T-cell (primary cell): ENCODE measurements at regions not wholly inside any gene's neighbourhood (a gene's known extent, or its start where the extent isn't known, plus 50 kb on each side); places are given as distances from the start of the nearest gene placed in this dataset.

Experiments
- ATAC-seq, 4 experiments: fragments of 200-7000 bp in 3 of 4; fragments of 150-1000 bp in 1 of 4; cut with Tn5 transposase; replicated peaks in 1 of 4; 1 replicate in 3 of 4; 2 replicates in 1 of 4; pipeline ENCODE4 v1.10.0; 2021; ENCODE audit warnings: moderate library complexity in 3 of 4, mild to moderate bottlenecking in 2 of 4, moderate number of reproducible peaks in 1 of 4
- CTCF ChIA-PET, 2 donors: fragments of 300-600 bp; sonication (Branson Sonifier 250); formaldehyde crosslinking; loops; one replicate each; lab custom pipeline; 2022; ENCODE audit warnings: antibody characterized with exemption in 2 of 2; lab: Charles Lee
- POLR2A ChIA-PET, 2 donors: fragments of 300-600 bp; sonication (Branson Sonifier 250); formaldehyde crosslinking; loops; one replicate each; lab custom pipeline; 2022; ENCODE audit warnings: antibody characterized with exemption in 2 of 2; lab: Charles Lee
- DNase-seq, 35 experiments: peaks; one replicate each; pipeline versions ENCODE4 v3.0.0 to v3.0.0-alpha.2; 2013 to 2023
- H3K27ac ChIP-seq: one replicate; pipeline ENCODE4 v1.5.1; 2013; ENCODE audit warnings: low read length
- H3K27me3 ChIP-seq, 2 experiments: replicated peaks in 1 of 2; 1 replicate in 1 of 2; 2 replicates in 1 of 2; pipeline versions ENCODE4 v1.6.1 to v1.7.0; 2013; ENCODE audit warnings: low read length in 1 of 2, mixed read lengths in 1 of 2; ENCODE audit not compliant: control insufficient read depth in 2 of 2, insufficient read depth in 2 of 2; ENCODE audit errors: extremely low read depth in 1 of 2
- H3K36me3 ChIP-seq, 2 donors: 1 replicate in 1 of 2; 2 replicates in 1 of 2; pipeline versions ENCODE4 v1.6.1 to v1.7.0; 2013; ENCODE audit warnings: low read length in 1 of 2; ENCODE audit not compliant: control insufficient read depth in 2 of 2, insufficient read depth in 1 of 2; ENCODE audit errors: extremely low read depth in 1 of 2
- H3K4me1 ChIP-seq, 2 experiments: 1 replicate in 1 of 2; 2 replicates in 1 of 2; pipeline versions ENCODE4 v1.6.1 to v1.7.0; 2013; ENCODE audit warnings: low read length in 2 of 2, mixed read lengths in 1 of 2; ENCODE audit not compliant: insufficient read depth in 2 of 2, control insufficient read depth in 1 of 2; ENCODE audit errors: extremely low read depth in 1 of 2
- H3K4me3 ChIP-seq, 2 donors: 1 replicate in 1 of 2; 2 replicates in 1 of 2; pipeline versions ENCODE4 v1.5.1 to v1.7.0; 2013; ENCODE audit warnings: mild to moderate bottlenecking in 2 of 2, low read length in 1 of 2, moderate library complexity in 1 of 2; ENCODE audit not compliant: control insufficient read depth in 1 of 2; ENCODE audit errors: extremely low read depth in 1 of 2
- H3K9me3 ChIP-seq: 2 replicates; pipeline ENCODE4 v1.7.0; 2013
- H3K27ac Mint-ChIP-seq, 2 donors: one replicate each; pipeline ENCODE4 v1.8.0; 2020 to 2021; ENCODE audit warnings: mild to moderate bottlenecking in 2 of 2, mixed read lengths in 2 of 2
- H3K27me3 Mint-ChIP-seq, 2 donors: one replicate each; pipeline ENCODE4 v1.8.0; 2021 to 2022; ENCODE audit warnings: mixed read lengths in 2 of 2
- H3K36me3 Mint-ChIP-seq: one replicate; pipeline ENCODE4 v1.8.0; 2021; ENCODE audit warnings: mixed read lengths
- H3K4me1 Mint-ChIP-seq, 3 donors: one replicate each; pipeline ENCODE4 v1.8.0; 2020 to 2022; ENCODE audit warnings: mixed read lengths in 3 of 3, mild to moderate bottlenecking in 1 of 3
- H3K4me3 Mint-ChIP-seq, 3 donors: one replicate each; pipeline ENCODE4 v1.8.0; 2020 to 2022; ENCODE audit warnings: mild to moderate bottlenecking in 3 of 3, mixed read lengths in 3 of 3, moderate library complexity in 3 of 3
- H3K9me3 Mint-ChIP-seq, 3 donors: one replicate each; pipeline ENCODE4 v1.8.0; 2020 to 2022; ENCODE audit warnings: mixed read lengths in 3 of 3
- WGBS: methylation state at CpG from one replicate; pipeline ENCODE4 v1.1.5; 2013; ENCODE audit warnings: missing lambda C conversion rate; ENCODE audit not compliant: insufficient coverage; 5-methylcytosine and 5-hydroxymethylcytosine counted together

- no peaks in the 10 kb centered on the region for H3K9me3 Mint-ChIP-seq
- no peak for ATAC-seq
These were observed 512.5 kb downstream of the REEP3 start for GRCh38 chr10:64033711-64034110.

GRCh38 chr10:64036321-64036930, 515.2 kb downstream of the REEP3 start:
- ATAC-seq = no peak
- POLR2A ChIA-PET = no interaction called here

More at GRCh38 chr10:64033711-64034110, 512.5 kb downstream of the REEP3 start:
- no peaks in the 10 kb centered on the region for H3K4me1 ChIP-seq
- WGBS = 83% methylated on average over 1 of the region's 3 CpGs
- DNase-seq = no peak
- no peaks in the 10 kb centered on the region for H3K36me3 Mint-ChIP-seq
- H3K27ac Mint-ChIP-seq = no peak overlapping the region
- no peaks in the 10 kb centered on the region for H3K4me1 Mint-ChIP-seq
- no peaks in the 10 kb centered on the region for H3K36me3 ChIP-seq
- no peaks in the 10 kb centered on the region for H3K9me3 ChIP-seq
- peaks cover 14 to 22% of the 10 kb centered on the region in 2 donors for H3K27me3 Mint-ChIP-seq
- H3K27ac ChIP-seq = no peak overlapping the region
- no peak overlapping the region for H3K4me3 Mint-ChIP-seq
- POLR2A ChIA-PET = interaction anchor here in 1 of 2 donors (0.6 kb wide), 1 partner anchor 1836 kb away, joined by 3 read pairs; no protein-coding TSS in a partner anchor
- no peak overlapping the region for H3K4me3 ChIP-seq
- peaks cover 0 to 11% of the 10 kb centered on the region in 2 experiments for H3K27me3 ChIP-seq
- CTCF ChIA-PET = interaction anchor here in 1 of 2 donors (0.6 to 1.4 kb wide), 6 partner anchors 8 to 1458 kb away, joined by 3 to 8 read pairs (median 4); no protein-coding TSS in a partner anchor

DNA sequence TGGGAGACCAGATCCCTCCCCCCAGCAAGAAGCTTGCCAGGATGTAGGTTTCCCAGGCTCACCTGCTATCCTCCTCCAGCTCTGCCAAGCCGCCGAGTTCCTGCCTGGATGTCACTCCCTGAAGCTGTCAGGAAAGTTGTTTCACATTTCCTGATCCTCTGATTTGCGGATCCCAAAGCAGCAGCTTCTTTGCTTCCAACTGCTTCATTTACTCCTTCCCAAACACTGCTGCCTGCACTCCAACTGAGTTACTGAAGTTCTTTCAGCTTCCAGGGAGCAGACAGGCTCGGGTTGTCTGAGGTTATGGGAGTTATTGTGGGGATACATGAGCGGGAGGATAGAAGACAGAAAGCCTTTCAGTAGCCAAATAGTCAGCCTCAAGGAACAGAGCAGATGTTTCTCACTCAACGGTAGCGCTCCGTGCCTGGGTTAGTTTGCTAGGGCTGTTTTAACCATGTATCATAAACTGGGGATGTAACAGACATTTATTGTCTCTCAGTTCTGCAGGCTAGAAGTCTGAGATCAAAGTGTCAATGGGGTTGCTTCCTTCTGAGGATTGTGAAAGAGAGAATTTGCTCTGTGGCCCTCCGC, 516.0 kb downstream of the REEP3 start:
- peaks cover 0 to 11% of the 10 kb centered on the region in 2 experiments for H3K4me1 ChIP-seq
- WGBS = 91% methylated on average over 6 of the region's 9 CpGs
- H3K4me3 Mint-ChIP-seq = no peak overlapping the region
- no peaks in the 10 kb centered on the region for H3K36me3 ChIP-seq
- no peak overlapping the region for H3K4me3 ChIP-seq
- H3K36me3 Mint-ChIP-seq = no peaks in the 10 kb centered on the region
- no peak overlapping the region for H3K27ac ChIP-seq
- H3K9me3 ChIP-seq = no peaks in the 10 kb centered on the region
- no peaks in the 10 kb centered on the region for H3K9me3 Mint-ChIP-seq
- peaks cover 5% of the 10 kb centered on the region in 3 donors for H3K4me1 Mint-ChIP-seq
- ChIA-PET CTCF (no interaction called here), POLR2A (interaction anchor here in 1 of 2 donors (0.7 kb wide), 1 partner anchor 227 kb away, joined by 4 read pairs; no protein-coding TSS in a partner anchor)
- DNase-seq (no peak), ATAC-seq (no peak)
- H3K27me3 Mint-ChIP-seq = peaks cover 19 to 26% of the 10 kb centered on the region in 2 donors
- H3K27ac Mint-ChIP-seq = no peak overlapping the region
- peaks cover 0 to 15% of the 10 kb centered on the region in 2 experiments for H3K27me3 ChIP-seq

More at GRCh38 chr10:64036321-64036930, 515.2 kb downstream of the REEP3 start:
- Histone ChIP-seq H3K27me3 (peaks cover 0 to 14% of the 10 kb centered on the region in 2 experiments), H3K4me1 (peaks cover 0 to 6% of the 10 kb centered on the region in 2 experiments), H3K9me3 (no peaks in the 10 kb centered on the region), H3K36me3 (no peaks in the 10 kb centered on the region), H3K27ac (no peak overlapping the region), H3K4me3 (no peak overlapping the region)
- DNase-seq = no peak
- H3K36me3 Mint-ChIP-seq = no peaks in the 10 kb centered on the region
- peaks cover 5% of the 10 kb centered on the region in 3 donors for H3K4me1 Mint-ChIP-seq
- no peaks in the 10 kb centered on the region for H3K9me3 Mint-ChIP-seq
- 72% methylated on average over 9 of the region's 10 CpGs for WGBS
- H3K27me3 Mint-ChIP-seq = peaks cover 19 to 26% of the 10 kb centered on the region in 2 donors
- H3K4me3 Mint-ChIP-seq = no peak overlapping the region
- CTCF ChIA-PET = interaction anchor here in 1 of 2 donors (0.6 kb wide), 1 partner anchor 21 kb away, joined by 3 read pairs; no protein-coding TSS in a partner anchor
- H3K27ac Mint-ChIP-seq = no peak overlapping the region

- ATAC-seq (no peak), DNase-seq (no peak)
- H3K36me3 Mint-ChIP-seq = no peaks in the 10 kb centered on the region
- Histone ChIP-seq H3K27ac (no peak overlapping the region), H3K9me3 (no peaks in the 10 kb centered on the region), H3K27me3 (peaks cover 0 to 15% of the 10 kb centered on the region in 2 experiments), H3K36me3 (no peaks in the 10 kb centered on the region), H3K4me3 (no peak overlapping the region), H3K4me1 (peaks cover 0 to 11% of the 10 kb centered on the region in 2 experiments)
- no peaks in the 10 kb centered on the region for H3K9me3 Mint-ChIP-seq
- POLR2A ChIA-PET = interaction anchor here in 1 of 2 donors (0.7 kb wide), 1 partner anchor 226 kb away, joined by 4 read pairs; no protein-coding TSS in a partner anchor
- 83% methylated on average over 6 of the region's 6 CpGs for WGBS
- peaks cover 19 to 26% of the 10 kb centered on the region in 2 donors for H3K27me3 Mint-ChIP-seq
- peaks cover 5 to 7% (median 5%) of the 10 kb centered on the region in 3 donors for H3K4me1 Mint-ChIP-seq
- CTCF ChIA-PET = interaction anchor here in 1 of 2 donors (0.6 kb wide), 1 partner anchor 10 kb away, joined by 3 read pairs; no protein-coding TSS in a partner anchor
- no peak overlapping the region for H3K4me3 Mint-ChIP-seq
- H3K27ac Mint-ChIP-seq = no peak overlapping the region
These were observed 516.9 kb downstream of the REEP3 start for GRCh38 chr10:64038107-64038506.

DNA sequence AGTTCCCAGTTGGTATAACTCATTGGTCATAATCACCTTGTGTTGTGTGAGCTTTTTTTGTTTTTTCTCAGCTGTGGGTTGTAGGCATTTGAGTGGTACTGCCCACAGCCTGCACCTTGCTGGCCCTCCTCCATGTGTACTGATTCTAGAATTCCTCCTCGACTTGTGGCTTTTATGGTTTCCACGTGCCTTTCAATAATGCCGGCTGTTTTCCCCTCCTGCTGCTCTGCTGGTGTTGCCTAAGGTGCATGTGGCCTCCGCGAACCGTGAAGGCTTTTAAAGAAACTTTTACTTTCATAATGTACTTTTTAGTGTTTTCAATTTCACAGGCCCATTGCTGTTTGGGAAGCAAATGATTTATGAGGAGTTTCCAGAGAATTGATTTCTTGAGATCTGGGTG, 518.0 kb downstream of the REEP3 start:
- H3K36me3 ChIP-seq = no peaks in the 10 kb centered on the region
- POLR2A ChIA-PET = no interaction called here
- DNase-seq (no peak), ATAC-seq (no peak)
- H3K27ac Mint-ChIP-seq = no peak overlapping the region
- no peak overlapping the region for H3K4me3 Mint-ChIP-seq
- CTCF ChIA-PET = no interaction called here
- peaks cover 19 to 26% of the 10 kb centered on the region in 2 donors for H3K27me3 Mint-ChIP-seq
- H3K9me3 Mint-ChIP-seq = no peaks in the 10 kb centered on the region
- peaks cover 0 to 11% of the 10 kb centered on the region in 2 experiments for H3K4me1 ChIP-seq
- H3K27me3 ChIP-seq = peaks cover 0 to 15% of the 10 kb centered on the region in 2 experiments
- peaks cover 5 to 7% (median 5%) of the 10 kb centered on the region in 3 donors for H3K4me1 Mint-ChIP-seq
- 7% methylated on average over 3 of the region's 6 CpGs for WGBS
- no peak overlapping the region for H3K27ac ChIP-seq
- H3K36me3 Mint-ChIP-seq = no peaks in the 10 kb centered on the region
- H3K9me3 ChIP-seq = no peaks in the 10 kb centered on the region
- no peak overlapping the region for H3K4me3 ChIP-seq

DNA sequence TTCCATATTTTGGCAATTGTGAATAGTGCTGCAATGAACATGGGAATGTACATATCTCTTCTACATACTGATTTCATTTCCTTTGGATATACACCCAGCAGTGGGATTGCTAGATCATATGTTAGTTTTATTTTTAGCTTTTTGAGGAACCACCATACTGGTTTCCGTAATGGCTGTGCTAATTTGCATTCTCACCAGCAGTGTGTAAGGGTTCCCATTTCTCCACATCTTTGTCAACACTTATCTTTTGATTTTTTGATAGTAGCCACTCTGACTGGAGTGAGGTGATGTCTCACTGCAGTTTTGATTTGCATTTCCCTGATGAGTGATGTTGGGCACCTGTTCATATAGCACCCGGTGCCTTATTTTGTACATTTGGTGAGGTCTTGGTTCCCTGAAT, 519.6 kb downstream of the REEP3 start:
- peaks cover 0 to 12% of the 10 kb centered on the region in 2 experiments for H3K27me3 ChIP-seq
- DNase-seq = no peak
- H3K9me3 ChIP-seq = no peaks in the 10 kb centered on the region
- POLR2A ChIA-PET = no interaction called here
- H3K4me3 ChIP-seq = no peak overlapping the region
- H3K27ac Mint-ChIP-seq = no peak overlapping the region
- H3K36me3 Mint-ChIP-seq = no peaks in the 10 kb centered on the region
- ATAC-seq = peak in 3 of 4 experiments; percentile 5 to 16 (median 7)
- H3K4me1 Mint-ChIP-seq = peaks cover 5 to 7% (median 5%) of the 10 kb centered on the region in 3 donors
- 0% methylated on average over 1 of the region's 2 CpGs for WGBS
- peaks cover 0 to 11% of the 10 kb centered on the region in 2 experiments for H3K4me1 ChIP-seq
- no peaks in the 10 kb centered on the region for H3K36me3 ChIP-seq
- no peaks in the 10 kb centered on the region for H3K9me3 Mint-ChIP-seq
- H3K4me3 Mint-ChIP-seq = peak overlapping the region in 2 of 3 donors; percentile 58 to 74
- CTCF ChIA-PET = interaction anchor here (0.6 to 1.0 kb wide), 3 partner anchors 8 to 16 kb away, joined by 3 to 8 read pairs (median 4); no protein-coding TSS in a partner anchor
- peaks cover 18 to 21% of the 10 kb centered on the region in 2 donors for H3K27me3 Mint-ChIP-seq
- no peak overlapping the region for H3K27ac ChIP-seq
